WERI-Rb-1 (cell line): ENCODE measurements at regions not wholly inside any gene's neighbourhood (a gene's known extent, or its start where the extent isn't known, plus 50 kb on each side); places are given as distances from the start of the nearest gene placed in this dataset.

ENCODE experiments used
- DNase-seq: peaks from one replicate; pipeline ENCODE4 v3.0.0-alpha.2; 2020
- H3K27ac ChIP-seq: fragments of 250-450 bp; sonication (Bioruptor Pico); 2 replicates; pipeline ENCODE4 v1.5.1; 2020; ENCODE audit warnings: mild to moderate bottlenecking, moderate library complexity
- H3K27me3 ChIP-seq: fragments of 250-450 bp; sonication (Bioruptor Pico); 2 replicates; pipeline ENCODE4 v1.5.1; 2021; ENCODE audit warnings: mild to moderate bottlenecking, low read depth, moderate library complexity; ENCODE audit not compliant: insufficient read depth, severe bottlenecking
- H3K36me3 ChIP-seq: fragments of 250-450 bp; sonication (Bioruptor Pico); 2 replicates; pipeline ENCODE4 v1.5.1; 2020; ENCODE audit warnings: mild to moderate bottlenecking, moderate library complexity
- H3K4me3 ChIP-seq: 2 replicates; pipeline ENCODE4 v1.5.1; 2011; ENCODE audit warnings: low read depth, mild to moderate bottlenecking, control low read depth, low read length
- H3K9me3 ChIP-seq: fragments of 250-450 bp; sonication (Bioruptor Pico); 2 replicates; pipeline ENCODE4 v1.5.1; 2021; ENCODE audit warnings: mild to moderate bottlenecking, moderate library complexity; ENCODE audit not compliant: severe bottlenecking
- TF ChIP-seq, protein P1 (sequence below): IDR thresholded peaks from 2 replicates; pipeline ENCODE4 v1.5.1; 2011; ENCODE audit warnings: low read depth, mild to moderate bottlenecking, control low read depth, inconsistent platforms, low read length

DNA sequence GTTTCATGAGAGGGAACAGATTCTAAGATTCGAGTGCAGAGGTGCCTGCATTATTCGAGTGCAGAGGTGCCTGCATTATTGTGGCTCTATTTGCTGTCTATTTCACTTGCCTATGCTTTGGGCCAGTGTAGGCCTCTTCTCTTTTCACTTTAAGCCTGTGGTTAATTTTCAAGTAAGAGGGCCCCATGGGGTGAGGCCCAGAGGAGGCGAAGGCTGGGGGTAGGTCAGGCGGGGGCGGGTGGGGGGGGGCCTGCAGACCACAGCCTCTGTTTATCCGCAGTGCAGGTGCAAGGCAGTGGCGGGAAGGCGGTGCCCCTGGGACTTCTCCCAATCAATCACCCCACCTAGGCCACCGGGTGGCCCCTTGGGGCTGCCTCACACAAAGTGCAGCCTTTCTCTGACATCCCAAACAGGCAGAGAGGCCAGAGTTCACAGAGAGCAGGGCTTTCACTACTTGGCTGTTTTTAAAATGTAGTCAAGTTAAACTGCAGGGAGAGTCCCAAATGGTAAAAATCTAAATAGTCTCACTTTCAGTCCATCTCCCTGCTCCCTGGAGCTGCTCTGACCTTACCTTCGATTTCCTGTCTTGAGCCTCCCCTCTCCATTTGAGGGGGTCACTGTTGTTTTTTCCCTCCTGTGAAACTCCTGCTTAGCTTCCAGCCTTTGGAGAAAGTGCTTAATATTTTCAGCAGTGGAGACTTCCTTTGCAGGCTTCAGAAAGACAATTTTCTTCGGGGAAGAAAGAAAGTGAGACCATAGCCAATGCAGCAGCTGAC is 249.0 kb downstream of the DLEU7 start:
- Histone ChIP-seq H3K27me3 (no peaks in the 10 kb centered on the region), H3K36me3 (no peaks in the 10 kb centered on the region), H3K4me3 (no peak overlapping the region), H3K9me3 (no peaks in the 10 kb centered on the region), H3K27ac (no peak overlapping the region)
- TF ChIP-seq, protein P1, sequence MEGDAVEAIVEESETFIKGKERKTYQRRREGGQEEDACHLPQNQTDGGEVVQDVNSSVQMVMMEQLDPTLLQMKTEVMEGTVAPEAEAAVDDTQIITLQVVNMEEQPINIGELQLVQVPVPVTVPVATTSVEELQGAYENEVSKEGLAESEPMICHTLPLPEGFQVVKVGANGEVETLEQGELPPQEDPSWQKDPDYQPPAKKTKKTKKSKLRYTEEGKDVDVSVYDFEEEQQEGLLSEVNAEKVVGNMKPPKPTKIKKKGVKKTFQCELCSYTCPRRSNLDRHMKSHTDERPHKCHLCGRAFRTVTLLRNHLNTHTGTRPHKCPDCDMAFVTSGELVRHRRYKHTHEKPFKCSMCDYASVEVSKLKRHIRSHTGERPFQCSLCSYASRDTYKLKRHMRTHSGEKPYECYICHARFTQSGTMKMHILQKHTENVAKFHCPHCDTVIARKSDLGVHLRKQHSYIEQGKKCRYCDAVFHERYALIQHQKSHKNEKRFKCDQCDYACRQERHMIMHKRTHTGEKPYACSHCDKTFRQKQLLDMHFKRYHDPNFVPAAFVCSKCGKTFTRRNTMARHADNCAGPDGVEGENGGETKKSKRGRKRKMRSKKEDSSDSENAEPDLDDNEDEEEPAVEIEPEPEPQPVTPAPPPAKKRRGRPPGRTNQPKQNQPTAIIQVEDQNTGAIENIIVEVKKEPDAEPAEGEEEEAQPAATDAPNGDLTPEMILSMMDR, result 0 out of 2 replicates have a peak, but pooled peaks have one; percentile 9
- no peak for DNase-seq

DNA sequence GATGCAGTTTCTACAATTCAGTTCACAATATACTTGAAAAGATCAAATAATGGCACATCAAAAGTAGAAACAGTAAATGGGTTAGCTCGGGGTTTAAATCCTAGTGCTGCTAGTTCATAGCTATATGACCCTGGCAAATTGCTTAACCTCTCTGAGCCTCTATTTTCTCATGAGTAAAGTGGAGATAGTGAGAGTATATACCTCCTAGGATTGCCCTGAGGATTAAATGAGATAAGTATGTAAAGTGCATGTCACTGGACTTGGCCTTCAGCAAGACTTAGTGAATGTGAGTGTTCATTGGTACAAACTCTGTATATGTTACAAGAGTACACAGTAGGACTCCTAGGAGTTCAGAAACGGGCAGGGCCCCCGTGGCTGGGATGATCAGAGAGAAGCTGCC is 248.3 kb downstream of the DLEU7 start:
- no peak for DNase-seq
- no peak overlapping the region for H3K27ac ChIP-seq
- TF ChIP-seq, protein P1, result no peak
- no peaks in the 10 kb centered on the region for H3K36me3 ChIP-seq
- H3K27me3 ChIP-seq, result no peaks in the 10 kb centered on the region
- H3K4me3 ChIP-seq, result no peak overlapping the region
- no peaks in the 10 kb centered on the region for H3K9me3 ChIP-seq

DNA sequence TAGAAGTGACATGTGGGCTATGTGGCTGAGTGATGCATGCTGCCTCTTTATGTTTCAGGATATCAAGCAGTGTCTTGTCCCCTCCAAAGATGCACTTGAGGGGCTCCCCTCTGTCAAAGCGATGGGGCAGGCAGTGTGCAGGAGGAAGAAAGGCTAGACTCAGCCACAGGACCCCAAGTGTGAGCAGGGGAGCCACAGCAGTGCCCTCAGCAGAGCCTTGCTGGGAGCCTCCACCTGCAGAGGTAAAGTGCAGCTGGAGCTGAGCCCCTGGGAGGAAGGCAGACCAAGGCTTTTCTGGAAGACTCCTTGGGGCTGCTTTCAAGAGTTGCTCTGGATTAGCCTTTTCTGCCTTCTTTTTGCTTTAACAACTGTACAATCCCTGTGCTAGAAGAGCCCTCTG is 247.3 kb downstream of the DLEU7 start:
- DNase-seq, result no peak
- Histone ChIP-seq H3K9me3 (no peaks in the 10 kb centered on the region), H3K4me3 (no peak overlapping the region), H3K36me3 (no peaks in the 10 kb centered on the region), H3K27ac (no peak overlapping the region), H3K27me3 (no peaks in the 10 kb centered on the region)
- TF ChIP-seq, protein P1, result no peak

DNA sequence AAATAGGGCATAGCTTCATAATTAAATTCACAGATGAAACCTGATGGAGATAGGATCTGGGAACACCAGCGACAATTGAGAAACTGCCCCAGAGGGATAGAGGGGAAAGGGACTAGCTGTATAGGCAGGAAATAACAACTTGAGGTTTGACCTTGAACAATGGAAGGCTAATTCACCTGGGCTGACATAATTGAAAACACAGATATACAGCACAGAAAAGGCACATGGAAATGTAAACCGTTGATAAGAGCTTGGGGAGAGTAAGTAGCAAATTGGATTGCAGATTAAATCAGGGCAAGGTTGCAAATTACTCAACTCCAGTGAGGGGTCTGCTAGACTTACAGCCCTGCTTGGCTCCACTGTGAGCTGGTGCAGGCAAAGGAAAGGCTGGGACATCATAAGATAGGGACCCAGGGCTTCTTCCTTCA is 246.7 kb downstream of the DLEU7 start:
- Histone ChIP-seq H3K4me3 (no peak overlapping the region), H3K36me3 (no peaks in the 10 kb centered on the region), H3K27me3 (no peaks in the 10 kb centered on the region), H3K9me3 (no peaks in the 10 kb centered on the region), H3K27ac (no peak overlapping the region)
- DNase-seq, result no peak
- TF ChIP-seq, protein P1, result no peak

DNA sequence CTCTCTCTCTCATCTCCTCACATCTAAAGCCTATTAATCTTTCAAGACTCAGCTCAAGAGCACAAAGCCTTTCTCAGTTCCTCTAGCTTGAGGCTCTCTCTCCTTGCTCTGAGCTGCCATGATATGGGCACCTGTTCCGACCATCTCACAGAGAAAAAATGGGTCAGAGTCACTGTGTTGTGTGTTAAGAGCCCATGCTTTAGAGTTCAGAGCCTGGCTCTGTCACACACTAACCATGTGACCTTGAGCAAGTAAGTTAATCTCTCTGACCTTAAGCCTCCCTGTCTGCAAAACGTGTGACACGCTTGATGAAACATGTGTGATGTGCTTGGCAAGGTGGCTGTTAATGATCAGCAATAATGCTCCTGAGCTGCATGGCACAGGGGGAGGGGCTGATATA is 245.2 kb downstream of the DLEU7 start:
- no peak overlapping the region for H3K27ac ChIP-seq
- TF ChIP-seq, protein P1, result no peak
- no peaks in the 10 kb centered on the region for H3K36me3 ChIP-seq
- H3K9me3 ChIP-seq, result no peaks in the 10 kb centered on the region
- no peaks in the 10 kb centered on the region for H3K27me3 ChIP-seq
- DNase-seq, result peak; percentile 17
- no peak overlapping the region for H3K4me3 ChIP-seq

DNA sequence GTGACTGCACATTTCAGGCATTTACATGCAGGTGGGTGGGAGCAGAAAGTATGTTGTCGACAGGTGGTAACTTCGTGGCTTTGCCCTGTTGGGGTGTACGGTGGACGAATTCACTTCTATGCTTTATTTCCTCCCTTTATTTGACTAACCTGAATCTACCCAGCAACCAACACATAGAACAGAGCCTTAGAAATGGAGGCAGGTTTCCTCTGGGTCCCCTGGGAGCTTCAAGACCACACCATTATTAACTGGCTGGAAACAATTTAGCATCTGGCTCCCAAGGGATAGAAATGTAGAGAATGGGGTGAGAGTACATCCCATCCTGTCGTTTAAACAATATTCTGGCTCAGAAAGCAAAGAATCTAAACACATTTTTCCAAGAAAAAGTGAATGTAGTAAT is 244.4 kb downstream of the DLEU7 start:
- no peak overlapping the region for H3K27ac ChIP-seq
- H3K27me3 ChIP-seq, result no peaks in the 10 kb centered on the region
- DNase-seq, result no peak
- no peaks in the 10 kb centered on the region for H3K9me3 ChIP-seq
- TF ChIP-seq, protein P1, result no peak
- H3K4me3 ChIP-seq, result no peak overlapping the region
- no peaks in the 10 kb centered on the region for H3K36me3 ChIP-seq
